ENCODE measurements at regions not wholly inside any gene's neighbourhood (a gene's known extent, or its start where the extent isn't known, plus 50 kb on each side); places are given as distances from the start of the nearest gene placed in this dataset.

DNA sequence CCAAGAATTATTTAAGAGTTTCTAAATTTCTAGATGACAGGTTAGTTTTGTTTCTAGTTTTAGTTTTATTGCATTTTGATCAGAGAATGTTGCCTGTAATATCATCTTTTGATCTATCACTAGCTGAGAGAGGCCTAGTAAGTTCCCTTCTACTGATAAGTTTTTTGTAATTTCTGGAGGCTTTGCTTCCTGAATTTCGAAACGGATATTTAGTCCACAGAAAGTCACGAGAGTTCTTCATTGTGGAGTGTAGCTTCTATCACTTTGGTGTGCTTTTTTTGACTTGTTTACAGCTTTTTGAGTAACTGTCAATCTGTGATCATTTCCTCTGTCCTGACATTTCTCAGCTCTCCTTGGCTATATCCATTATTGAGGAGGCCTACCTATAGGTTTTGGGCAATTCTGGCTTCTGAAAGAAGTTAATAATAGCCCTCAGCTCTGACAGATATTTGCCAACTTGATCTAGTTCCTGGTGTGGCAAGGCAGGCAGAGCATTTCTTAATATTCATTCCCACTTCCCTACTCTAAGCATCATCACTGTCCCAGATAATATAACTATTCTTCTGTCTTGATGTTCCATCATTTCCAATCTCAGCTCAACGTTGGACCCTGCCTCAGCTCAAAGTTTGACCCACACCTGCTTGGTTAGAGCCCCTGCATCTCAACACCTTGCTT lies 171.3 kb downstream of the BLID start:
- no peak for DNase-seq (ENCODE audit: low read depth, low spot score)

DNA sequence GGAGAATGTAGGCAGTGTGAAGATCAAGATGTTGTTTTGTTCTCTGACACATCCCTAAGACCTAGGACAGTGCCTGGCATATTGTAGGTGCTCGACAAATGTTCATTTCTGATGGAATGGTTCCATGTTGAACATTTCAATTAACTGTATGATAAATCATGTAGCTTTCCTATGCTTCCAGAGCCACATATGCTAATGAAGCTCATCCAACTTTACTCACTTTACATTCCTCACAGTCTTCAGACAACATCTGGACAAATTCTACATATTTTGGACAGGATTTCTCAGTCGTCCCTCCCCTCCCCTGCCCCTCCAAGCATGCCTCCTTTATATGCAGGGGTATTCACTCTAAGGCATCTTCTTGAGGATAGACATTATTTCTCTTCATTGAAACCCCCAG lies 177.9 kb downstream of the BLID start:
- no peak for DNase-seq (ENCODE audit: low read depth, low spot score)

GRCh38 chr11:121936781-121937447 lies 179.1 kb downstream of the BLID start:
- DNase-seq (ENCODE audit: low read depth, low spot score) = peak; percentile 9

- DNase-seq (ENCODE audit: low read depth, low spot score) = no peak
These were observed 179.6 kb downstream of the BLID start for GRCh38 chr11:121936370-121936769.

- DNase-seq (ENCODE audit: low read depth, low spot score) = no peak
These were observed 182.3 kb downstream of the BLID start for GRCh38 chr11:121933694-121934093.

DNA sequence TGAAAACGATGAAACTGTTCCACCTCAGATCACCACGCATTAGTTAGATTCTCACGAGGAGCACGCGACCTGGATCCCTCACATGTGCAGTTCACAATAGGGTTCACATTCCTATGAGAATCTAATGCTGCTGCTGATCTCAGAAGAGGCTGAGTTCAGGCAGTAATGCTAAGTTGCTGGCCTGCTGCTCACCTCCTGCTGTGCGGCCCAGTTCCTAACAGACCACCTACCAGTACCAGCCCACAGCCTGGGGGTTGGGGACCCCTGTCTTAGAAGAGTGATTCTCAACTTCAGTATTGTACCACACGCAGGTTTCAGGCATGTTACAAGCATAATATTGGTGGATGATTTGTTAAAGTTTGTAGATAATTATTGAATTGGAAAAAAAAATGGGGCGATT lies 182.7 kb downstream of the BLID start:
- no peak for DNase-seq (ENCODE audit: low read depth, low spot score)

DNA sequence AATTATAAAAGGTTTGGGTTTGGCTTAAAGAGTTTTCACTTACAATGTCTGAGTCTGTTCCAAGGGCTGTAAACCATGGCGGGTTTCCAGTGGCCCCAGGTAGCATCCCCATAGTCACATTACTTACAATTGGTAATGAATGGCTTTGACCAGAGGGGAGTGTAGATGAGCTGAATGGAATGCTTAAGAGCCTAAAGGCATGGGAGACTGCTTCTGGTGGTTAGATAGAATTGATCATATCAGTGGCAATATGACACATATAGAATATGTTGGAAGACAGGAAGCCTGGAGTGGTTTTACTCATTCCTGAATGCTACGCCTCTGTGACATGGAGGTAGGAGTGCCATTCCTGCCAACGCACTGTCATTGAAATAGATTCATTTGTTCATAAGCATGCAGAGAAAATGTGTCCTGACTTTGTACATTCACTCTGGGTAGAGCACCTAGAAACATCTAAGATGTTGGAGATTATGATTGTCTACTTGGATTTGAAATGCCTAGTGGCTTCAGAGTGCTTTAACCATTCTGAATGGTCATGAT lies 183.3 kb downstream of the BLID start:
- DNase-seq (ENCODE audit: low read depth, low spot score) = no peak

- DNase-seq (ENCODE audit: low read depth, low spot score) = no peak
These were observed 184.2 kb downstream of the BLID start for GRCh38 chr11:121931748-121932352.

GRCh38 chr11:121931121-121931520 lies 184.9 kb downstream of the BLID start:
- DNase-seq (ENCODE audit: low read depth, low spot score) = no peak

GRCh38 chr11:121930004-121930965 lies 185.7 kb downstream of the BLID start:
- DNase-seq (ENCODE audit: low read depth, low spot score) = peak; percentile 47

GRCh38 chr11:121929581-121929980 lies 186.4 kb downstream of the BLID start:
- DNase-seq (ENCODE audit: low read depth, low spot score) = peak; percentile 92

- peak; percentile 18 for DNase-seq (ENCODE audit: low read depth, low spot score)
These were observed 187.1 kb downstream of the BLID start for GRCh38 chr11:121928597-121929580.

DNA sequence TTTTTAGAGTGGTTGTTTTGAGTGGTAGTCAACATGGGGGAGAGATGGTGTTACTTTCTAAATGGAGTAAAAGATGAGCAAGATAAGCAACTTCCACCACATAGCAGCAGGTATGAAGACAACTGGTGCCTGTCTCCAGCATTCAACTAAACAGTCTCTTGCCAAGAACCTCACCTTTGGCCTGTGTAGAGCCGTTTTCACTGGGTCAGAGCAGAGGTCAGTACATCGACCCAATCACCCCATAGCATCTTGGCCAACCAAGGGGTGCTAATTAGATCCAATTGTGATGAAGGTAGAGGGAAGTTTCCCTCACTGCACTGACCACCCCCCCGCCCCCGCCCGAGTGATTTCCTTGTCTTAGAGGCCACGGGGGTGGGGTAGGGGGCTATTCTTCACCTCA lies 188.2 kb downstream of the BLID start:
- DNase-seq (ENCODE audit: low read depth, low spot score) = no peak

GRCh38 chr11:121927097-121927785 lies 188.8 kb downstream of the BLID start:
- no peak for DNase-seq (ENCODE audit: low read depth, low spot score)

DNA sequence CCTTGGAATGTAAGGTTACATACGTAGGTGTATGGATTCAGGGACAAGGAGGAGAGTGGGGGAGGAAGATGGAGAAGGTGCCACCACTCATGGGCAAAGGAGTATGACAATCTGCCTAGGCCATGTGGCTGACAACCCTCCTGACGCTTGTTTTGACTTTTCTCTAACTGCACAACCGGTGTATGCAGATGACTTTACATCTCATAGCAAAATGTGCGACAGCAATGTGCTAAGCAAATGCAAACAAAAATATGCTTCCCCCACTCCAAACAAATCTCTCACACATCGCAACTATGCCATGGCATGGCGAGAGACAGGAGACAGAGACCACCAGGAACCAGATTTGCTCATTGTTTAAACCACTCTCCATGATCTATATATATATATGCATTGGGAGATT lies 191.8 kb downstream of the BLID start:
- no peak for DNase-seq (ENCODE audit: low read depth, low spot score)

GRCh38 chr11:121917482-121917881 lies 198.5 kb downstream of the BLID start:
- DNase-seq (ENCODE audit: low read depth, low spot score) = no peak

DNA sequence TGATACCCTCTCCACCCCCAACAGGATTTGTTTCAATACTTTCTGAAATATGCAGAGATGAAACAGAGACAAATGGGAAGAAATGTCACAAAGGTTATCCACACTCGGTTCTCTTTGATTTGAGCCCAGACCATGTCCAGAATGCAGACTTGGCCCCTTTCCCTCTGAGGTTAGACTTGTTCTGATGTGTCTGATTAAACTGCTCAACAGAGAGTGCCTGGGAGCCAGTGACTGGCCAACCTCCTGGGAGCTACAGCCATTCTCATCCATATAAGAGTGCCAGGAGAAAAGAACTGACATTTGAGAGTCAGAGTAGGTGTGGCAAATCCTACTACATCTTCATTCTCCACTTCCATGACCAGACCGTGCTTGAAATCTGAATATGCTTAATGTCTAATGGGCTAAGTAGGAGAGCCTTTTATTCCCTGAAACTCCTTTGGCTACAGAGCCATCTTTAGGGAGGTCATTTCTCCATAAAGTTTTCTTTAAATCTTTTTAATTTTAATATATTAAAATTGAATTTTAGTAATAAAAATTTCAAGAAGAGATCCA lies 201.4 kb downstream of the BLID start:
- DNase-seq (ENCODE audit: low read depth, low spot score) = peak; percentile 49

DNA sequence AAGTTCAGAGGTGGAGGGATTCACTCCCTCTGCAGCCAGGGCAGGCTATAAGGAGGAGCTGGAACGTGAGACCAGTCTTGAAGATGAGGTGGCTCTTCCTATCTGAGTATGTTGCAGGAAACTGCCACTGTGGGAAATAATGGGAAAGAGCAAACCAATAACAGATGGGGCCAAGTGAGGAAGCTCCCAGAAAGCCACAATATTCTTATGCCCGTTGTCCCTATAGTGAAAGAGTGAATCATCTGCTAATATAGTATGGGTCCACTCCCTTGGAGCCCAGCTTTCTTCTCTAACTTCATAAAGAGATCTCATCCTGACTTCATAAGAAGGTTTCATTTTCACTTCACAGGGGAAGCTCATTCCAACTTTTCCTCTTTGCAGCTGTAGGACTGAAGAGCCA lies 206.4 kb downstream of the BLID start:
- no peak for DNase-seq (ENCODE audit: low read depth, low spot score)

- no peak for DNase-seq (ENCODE audit: low read depth, low spot score)
These were observed 208.6 kb downstream of the BLID start for GRCh38 chr11:121907379-121907778.

DNA sequence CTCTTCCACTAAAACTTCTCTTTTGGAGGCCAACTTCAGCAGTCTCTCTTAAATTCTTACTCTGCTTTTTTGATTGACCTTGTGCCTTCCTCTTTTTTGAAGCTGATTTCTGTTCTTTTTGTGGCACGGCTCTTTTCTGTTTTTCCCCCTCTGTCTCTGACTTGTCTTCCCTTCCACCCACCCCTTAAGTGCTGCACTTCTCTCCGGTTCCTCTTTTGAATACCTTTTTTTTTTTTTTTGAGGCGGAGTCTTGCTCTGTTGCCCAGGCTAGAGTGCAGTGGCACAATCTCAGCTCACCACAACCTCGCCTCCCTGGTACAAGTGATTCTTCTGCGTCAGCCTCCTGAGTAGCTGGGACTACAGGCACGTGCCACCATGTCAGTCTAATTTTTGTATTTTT lies 211.9 kb downstream of the BLID start:
- DNase-seq (ENCODE audit: low read depth, low spot score) = no peak
